ENCODE measurements at regions not wholly inside any gene's neighbourhood (a gene's known extent, or its start where the extent isn't known, plus 50 kb on each side); places are given as distances from the start of the nearest gene placed in this dataset.

GRCh38 chr10:89153116-89153515 is 54.0 kb downstream of the CH25H start:
- TF ChIP-seq GATA2 (IDR thresholded peaks at IDR 0.05; ENCODE audit: insufficient read depth, insufficient read length, low read depth, low read length) (no peak), POLR2AphosphoS5 (IDR thresholded peaks at IDR 0.05; ENCODE audit: insufficient read depth, low read depth, low read length) (no peak), CTCF (IDR thresholded peaks at IDR 0.05; ENCODE audit: extremely low read depth in 1 of 2, insufficient read depth in 1 of 2, low read depth in 1 of 2, low read length in 2 of 2) (no peak)
